GM21381 (cell line): ENCODE measurements at regions not wholly inside any gene's neighbourhood (a gene's known extent, or its start where the extent isn't known, plus 50 kb on each side); places are given as distances from the start of the nearest gene placed in this dataset.
"Not testable (repeated sequence)": the region's sequence is repeated elsewhere in the genome, so short reads cannot be mapped to it uniquely, and the experiment has no call there.

Experiments used
- ATAC-seq: cut with Tn5 transposase; IDR thresholded peaks from one replicate; pipeline ENCODE4 v1.9.1; 2021; ENCODE audit warnings: mild to moderate bottlenecking, moderate library complexity; ENCODE audit not compliant: unreplicated experiment

DNA sequence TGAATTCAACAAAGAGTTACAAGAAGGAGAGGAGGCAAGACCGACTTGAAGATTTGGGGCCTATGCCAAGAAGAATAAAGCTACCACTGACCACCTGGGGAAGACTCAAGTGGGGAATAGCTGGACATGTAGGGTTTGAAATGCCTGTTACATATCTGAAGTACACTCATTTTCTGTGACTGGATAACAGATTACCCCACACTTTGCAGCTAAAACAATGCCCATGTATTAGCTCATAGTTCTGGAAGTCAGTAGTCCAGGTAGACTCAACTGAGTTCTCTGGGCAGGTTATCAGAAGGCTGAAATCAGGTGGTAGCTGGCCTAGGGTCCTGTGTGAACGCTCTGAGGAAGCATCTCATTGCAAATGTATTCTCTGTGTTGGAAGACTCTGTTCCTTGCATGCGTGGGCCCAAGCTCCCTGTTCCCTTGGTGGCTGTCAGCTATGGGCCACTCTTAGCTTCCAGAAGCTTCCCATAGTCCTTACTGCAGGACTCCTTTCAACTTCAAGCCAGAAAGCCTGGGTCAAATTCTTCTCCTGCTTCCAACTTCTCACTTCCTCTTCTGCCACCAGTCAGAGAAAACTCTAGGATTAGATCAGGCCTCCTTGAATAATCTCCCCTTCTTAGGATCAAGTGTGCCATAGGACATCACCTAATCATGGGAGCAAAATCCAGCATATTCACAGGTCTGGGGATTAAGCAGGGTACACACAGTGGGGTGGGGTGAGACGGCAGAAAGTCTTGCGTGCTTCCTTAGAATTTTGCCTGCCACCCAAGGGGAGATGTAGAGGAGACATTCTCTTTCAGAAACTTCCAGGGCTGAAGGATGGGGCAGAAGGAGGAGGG is 187.8 kb downstream of the SHQ1 start:
- no peak for ATAC-seq

DNA sequence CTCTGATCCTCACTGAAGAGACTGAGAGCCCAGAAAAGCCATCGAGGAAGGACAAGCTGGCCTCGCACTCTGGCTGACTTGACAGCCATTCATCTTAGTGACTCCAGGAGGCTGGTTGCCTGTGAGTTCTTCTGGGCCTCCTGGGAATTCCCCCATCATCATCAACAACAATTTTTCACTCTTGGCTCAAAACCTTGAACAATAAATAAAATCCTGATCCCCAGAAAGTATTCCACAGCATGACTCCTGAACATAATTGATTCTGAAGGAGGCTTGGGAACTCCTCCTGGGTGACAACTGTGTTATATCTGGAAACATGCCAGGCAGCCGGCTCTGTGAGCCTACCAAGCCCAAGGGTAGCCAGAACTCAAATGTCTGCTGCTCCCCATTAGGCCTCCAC is 188.6 kb downstream of the SHQ1 start:
- ATAC-seq: no peak

DNA sequence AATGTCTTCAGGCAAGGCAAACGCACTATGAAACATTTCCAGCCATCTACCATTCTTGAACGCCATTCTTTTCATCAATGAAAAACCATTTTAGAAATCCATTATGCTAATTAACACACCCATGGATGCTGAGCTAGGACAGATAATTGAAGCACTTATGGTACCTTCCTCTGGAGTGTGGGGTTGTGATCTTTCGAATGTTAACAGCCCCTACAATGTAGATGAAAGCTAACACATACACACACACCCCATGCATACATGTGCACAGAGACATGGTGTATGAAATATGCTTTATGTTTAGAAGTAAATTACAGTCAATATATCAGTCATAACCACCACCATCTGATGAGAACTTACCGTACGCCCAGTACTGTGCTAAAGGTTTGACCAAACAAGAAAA is 189.1 kb downstream of the SHQ1 start:
- ATAC-seq: no peak

DNA sequence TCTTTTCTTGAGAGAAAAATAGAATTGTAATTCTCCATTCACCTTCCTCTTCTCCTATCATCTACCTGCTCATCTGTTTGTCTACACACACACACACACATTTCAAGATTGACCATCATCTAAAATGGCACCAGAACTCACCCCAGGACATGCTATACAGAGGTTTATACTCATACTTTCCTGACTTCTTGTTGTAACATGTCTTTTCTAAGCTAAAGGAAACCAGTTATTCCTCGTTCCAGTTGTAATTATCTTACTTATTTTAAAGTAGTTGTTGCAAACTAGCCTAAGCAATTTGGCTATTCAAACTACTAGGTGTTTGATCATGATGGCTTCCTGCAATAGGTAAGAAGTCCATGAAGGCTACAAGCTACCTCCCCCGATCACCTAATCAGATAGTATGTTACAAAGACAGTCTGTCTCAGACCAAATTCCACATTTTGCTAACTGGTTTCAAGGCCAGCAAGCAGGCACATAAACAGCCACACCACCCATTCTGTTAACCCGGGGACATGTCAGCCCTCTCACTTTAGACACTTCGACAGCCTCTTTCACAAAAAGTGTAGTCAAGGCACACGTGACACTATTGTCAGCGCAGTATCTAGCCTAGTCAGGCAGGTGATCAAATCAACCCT is 189.7 kb downstream of the SHQ1 start:
- ATAC-seq: no peak

DNA sequence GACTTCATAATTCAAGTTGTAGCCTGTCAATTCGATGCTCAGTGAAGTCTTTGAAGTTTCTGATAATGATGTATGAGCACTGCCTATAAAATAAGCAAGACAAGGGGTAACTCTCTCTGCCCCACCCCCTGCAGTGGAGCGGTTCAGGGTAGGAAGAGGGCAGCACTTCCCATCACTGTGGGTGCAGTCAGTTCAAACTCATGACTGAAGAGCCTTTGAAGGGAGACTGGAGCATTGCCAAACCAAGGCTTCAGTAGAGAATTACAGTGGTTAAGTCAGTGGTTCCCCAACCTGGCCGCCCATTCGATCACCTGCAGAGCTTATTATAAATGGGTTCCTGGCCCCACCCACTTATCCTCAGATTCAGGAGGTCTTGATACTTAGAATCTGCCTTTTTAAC is 190.6 kb downstream of the SHQ1 start:
- peak; percentile 83 for ATAC-seq

DNA sequence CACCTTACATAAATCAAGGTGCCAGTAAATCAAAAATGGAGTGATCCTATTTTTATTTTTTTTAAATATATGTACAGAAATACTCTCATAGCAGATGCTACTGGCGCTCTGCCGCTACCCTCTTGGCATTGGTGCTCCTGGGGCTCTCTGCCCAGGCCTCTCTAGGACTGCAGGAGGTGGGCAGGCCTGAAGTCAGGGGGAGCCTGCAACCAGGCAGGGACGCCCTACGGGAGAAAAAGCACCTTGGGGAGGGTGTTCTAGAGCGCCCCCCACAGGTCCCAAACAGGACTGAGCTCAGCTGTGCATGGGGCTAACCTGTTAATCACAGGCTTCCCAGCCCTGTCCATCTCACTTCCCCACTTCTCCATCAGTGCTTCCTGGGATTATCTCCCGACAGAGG is 192.5 kb downstream of the SHQ1 start:
- ATAC-seq: no peak

DNA sequence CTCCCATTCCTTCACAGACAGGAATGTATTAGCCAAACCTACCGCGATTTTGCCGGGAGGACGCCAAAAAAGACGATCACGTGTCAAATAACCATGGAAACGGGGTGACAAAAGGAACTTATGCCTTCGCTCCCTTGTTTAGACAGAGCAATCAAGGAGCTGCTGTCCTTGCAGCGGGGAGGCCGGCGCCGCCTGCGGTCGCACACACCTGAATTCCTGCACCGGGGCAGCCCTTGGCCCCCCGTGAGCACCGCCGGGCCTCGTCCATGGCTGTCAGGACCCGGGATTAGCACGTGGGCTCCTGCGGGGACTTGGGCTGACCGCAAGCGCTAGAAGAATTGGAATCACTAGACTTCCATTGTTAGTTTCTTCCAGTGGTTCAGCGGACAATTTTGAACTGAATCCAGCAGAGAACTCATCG is 193.1 kb downstream of the SHQ1 start:
- no peak for ATAC-seq

DNA sequence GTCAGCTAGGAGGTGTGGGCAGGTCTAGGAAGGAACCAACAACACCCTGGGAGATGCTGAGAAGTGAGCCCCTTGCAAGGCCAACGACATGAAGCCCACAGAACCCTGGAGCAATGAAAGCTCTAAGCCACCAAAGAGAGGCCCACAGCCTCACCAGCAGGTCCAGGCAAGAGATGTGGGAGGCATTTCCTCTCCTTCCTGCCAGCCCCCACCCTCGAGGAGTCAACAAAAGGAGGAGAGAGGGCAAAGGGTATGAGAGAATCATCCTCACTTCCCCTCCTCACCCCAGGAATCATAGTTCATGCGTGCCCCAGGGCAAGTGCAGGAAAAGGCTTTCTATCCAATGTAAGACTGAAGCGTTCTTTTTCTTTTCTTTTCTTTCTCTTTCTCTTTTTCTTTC is 195.8 kb downstream of the SHQ1 start:
- ATAC-seq: no peak

DNA sequence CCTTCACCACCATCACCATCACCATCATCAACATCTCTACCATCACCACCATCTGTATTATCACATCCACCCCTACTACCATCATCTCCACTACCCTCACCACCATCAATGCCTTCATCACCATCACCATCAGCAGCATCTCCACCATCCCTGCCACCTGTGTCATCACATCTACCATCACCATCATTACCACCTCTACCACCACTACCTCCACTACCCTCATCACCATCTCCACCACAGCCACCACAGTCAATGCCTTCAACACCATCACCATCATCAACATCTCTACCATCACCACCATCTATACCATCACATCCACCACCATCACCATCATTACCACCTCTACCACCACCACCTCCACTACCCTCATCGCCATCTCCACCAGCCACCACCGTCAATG is 196.7 kb downstream of the SHQ1 start:
- ATAC-seq: no peak

DNA sequence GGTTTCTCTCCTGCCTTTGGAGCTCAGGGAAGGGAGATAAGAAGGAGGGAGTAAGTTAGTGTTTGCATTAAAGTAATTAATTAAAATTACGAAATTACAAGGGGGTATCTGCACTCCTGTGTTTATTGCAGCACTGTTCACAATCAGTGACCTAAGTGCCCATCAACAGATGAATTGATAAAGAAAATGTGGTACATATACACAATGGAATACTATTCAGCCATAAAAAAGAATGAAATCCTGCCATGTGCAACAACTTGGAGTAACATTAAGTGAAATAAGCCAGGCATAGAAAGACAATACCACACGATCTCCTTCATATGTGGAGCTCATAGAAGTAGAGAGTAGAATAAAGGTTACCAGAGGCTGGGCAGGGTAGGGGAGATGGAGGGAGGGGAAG is 202.0 kb downstream of the SHQ1 start:
- no peak for ATAC-seq

DNA sequence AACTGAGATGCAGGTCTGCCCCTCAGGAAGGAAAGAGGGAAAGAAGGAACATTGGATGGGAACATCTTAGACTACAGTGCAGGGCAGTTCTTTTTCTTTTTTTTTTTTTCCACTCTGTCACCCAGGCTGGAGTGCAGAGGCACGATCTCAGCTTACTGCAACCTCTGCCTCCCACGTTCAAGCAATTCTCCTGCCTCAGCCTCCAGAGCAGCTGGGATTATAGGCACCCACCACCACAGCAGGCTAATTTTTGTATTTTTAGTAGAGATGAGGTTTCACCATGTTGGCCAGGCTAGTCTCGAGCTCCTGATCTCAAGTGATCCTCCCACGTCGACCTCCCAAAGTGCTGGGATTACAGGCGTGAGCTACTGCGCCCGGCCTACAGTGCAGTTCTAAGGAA is 204.6 kb downstream of the SHQ1 start:
- not testable (repeated sequence) for ATAC-seq

DNA sequence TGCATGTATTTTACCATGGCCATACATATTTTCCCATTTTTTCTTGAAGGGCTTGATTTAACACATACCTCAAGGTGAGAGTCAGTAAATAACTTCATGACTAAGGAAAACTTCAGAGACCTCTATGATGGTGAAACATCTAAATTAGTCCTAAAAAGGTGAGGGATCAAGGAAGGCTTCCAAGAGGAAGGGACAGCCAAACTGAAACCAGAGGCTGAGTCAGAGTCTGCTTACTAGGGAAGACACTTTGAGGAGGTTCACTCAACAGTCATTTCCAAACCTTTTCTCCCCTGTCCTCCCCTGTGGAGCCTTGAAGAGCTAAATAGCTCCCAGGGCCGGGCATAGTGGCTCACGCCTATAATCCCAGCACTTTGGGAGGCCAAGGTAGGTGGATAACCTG is 206.6 kb downstream of the SHQ1 start:
- no peak for ATAC-seq

DNA sequence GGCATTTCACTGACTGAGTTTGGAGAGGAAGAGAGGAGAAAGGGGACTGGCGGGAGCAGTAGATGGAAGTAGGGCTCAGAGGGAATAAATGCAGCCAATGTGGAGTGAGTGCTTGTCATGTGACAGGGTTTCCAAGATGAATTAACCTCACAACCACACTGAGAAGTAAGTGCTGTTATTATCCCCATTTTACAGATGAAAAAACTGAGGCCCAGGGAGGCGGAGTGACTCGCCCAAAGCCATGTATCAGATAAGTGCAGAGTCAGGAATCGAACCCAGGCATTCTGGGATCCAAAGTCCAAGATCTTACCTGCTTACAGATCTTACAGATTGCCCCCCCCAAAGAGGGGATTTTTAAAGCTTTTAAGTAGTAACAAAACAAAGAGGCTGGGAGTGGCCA is 207.2 kb downstream of the SHQ1 start:
- ATAC-seq: no peak

DNA sequence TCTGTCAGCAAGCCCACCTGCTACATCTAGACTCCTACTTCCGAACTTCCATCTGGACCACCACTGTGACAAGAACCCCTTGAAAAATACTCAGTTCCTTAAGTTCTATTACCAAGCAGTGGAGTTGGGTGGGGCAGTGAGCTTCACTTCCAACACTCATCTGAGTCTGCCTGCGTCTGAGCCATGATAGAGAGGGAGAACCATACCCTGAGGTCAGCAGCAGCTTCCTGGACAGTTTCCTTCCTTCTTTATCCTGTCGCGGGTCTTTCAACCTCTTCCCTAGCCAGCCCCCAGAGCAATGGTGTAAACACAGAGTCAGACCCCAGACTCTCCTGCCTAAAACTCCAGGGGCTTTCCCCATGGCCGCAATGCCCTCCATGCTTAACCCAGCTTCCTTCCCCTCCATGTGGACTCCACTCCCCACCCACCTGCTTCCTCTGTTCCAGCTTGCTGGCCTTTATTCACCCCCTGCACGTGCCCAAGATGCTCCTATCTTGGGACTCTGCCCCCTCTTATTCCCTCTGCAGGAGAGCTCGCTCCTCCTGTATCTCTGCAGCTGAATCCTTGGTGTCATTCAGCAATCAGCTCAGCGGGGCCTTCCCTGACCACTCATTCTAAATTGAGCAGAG is 211.2 kb downstream of the SHQ1 start:
- no peak for ATAC-seq

DNA sequence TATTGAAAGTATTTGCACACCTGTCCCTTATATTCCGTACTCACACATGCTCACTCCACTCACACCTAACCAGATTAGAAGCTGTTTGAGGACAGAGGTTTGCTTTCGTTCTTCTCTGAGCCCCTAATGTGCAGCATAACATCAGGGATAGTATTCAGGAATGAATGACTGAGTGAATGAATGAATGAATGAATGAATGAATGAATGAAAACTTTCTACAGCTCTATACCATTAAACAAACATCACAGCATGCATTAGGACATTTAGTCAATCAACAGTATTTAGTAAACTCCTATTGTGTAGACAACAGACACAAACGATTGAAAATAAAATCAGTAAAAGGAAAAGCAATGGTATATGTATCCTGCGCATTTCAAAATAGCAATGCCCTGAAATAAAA is 212.7 kb downstream of the SHQ1 start:
- ATAC-seq: no peak

DNA sequence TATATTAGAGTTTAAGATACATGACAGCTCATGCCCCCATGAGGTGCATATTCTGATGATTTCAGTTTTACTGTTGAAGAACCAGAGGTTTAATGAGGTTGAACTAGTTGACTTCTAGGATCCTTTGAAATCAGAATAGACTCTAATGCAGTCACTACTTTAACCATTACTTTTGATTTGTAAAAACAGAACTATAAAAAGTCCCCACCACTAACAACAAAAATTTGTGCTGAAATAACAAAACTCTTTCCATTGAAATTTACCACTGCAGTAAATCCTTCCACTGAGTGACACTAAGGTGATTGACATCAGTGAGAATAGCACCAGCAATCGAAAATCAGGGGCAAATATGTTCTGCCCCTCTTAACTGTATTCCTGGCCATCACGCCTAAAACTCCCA is 214.1 kb downstream of the SHQ1 start:
- peak; percentile 55 for ATAC-seq

DNA sequence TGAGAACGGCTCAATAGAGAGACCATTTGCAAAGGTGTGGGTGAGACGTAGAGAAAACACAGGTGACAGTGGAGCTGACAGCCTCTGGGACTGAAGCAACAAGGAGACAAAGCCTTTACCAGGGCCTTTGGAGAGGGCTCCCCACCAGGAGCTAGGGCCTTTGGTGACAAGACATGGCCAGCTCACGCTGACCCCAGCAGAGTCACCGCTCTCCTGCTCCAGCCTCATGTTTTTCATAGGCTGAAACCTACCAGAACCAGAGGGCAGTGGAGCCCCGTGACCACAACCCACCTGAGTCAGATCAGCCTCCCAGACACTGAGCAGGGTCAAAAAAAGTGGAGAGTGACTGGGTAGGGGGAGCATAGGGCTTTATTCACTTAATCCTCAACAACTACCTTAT is 214.7 kb downstream of the SHQ1 start:
- ATAC-seq: no peak

DNA sequence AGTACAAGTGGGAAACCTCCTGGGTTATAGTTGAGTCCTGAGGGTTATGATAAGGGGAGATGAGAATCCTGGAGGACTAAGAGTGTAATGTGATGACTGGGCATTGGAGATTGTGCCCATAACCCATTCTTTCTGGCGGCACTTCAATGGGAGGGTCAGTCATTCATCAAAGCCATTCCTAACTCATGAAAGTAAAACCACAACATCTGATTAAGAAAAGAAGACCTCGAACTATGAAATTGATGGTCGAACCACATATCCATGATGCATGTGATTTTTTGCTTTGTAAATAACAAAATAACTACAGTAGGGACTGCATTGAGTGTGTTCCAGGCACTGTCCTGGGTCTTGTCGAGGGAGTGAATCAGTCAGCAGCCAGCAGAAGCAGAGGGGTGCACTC is 215.1 kb downstream of the SHQ1 start:
- ATAC-seq: no peak

DNA sequence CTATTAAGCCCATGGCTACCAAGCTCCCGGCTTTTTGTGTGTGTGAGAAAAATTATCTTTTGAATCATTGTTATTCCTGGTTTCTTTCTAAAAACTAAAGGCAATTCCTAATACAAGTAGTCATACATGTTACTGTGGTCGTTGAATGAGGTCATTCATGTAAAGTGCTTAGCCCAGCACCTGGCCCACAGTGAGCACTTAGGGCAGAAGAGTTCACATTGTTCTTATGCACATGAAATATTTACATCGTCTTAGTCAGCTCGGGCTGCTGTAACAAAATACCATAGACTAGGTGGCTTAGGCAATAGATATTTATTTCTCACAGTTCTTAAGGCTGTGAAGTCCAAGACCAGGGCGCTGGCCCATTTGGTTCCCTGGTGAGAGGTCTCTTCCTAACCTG is 216.1 kb downstream of the SHQ1 start:
- no peak for ATAC-seq

DNA sequence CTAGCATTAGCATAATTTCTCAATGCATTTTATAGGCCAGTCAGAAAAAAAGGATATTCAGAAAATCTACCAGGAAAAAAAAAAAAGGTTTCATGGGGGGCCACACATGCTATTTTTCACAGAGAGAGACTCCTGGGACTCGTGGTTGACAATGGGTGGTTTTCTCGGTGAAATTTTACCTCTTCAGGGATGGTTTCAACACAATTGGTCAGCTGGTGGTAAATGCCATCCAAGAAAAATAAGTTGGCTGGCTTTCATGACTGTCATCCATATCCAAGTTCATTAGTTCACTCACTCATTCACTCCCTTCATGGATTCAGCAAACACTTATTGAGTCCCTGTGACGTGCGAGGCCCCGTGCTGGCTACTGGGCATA is 217.3 kb downstream of the SHQ1 start:
- no peak for ATAC-seq

DNA sequence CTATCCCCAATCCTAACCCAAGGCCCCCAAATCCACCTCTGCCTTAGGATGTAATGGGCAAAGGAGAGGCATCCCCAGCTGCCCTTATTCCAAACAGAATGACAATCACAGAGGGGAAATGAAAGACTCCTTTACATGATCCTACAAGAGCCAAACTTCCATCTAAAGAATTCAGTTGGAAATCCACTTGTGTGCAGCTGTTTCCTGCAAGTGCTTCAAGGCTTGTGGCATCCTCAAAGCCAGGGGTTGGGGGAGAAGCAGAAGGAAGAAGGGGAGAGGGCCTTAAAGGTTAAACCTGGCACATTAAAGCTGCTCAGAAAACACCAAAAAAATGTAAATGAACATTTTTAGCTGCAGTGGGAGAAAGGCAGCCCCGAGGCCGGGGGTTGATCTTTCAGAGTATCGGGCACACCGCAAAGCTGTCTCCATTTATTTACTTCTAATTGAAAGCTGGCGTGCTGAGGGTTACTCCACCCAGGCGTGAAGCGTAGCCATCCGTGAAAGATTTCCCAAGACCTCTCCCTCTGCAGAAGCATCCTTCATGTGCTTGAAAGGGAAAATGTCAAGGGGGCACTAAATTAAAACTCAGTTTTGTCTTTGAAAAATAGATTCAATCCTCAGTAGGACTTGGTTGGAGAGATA is 217.8 kb downstream of the SHQ1 start:
- ATAC-seq: no peak

DNA sequence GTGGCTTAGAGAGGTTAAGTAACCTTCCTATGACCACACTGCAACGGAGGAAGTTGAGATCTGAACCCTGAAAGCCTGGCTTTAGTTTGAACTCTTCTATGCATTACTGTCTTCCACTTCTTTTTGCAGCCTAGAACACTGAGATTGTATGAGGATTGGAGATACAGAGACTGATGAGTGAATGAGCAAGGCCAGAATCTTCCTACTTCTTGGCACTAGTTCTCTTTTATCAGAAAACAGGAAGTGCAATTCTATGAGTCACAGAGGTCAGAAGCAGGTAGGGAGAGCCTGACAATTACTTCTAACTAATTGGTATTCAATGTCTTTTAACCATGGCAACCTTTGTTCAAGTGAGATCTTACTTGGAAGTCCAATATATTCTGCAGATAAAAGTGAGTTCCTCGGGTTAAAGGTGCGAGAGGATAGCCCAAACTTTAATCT is 219.0 kb downstream of the SHQ1 start:
- ATAC-seq: peak; percentile 56
